GM21367 (cell line): ENCODE measurements at regions not wholly inside any gene's neighbourhood (a gene's known extent, or its start where the extent isn't known, plus 50 kb on each side); places are given as distances from the start of the nearest gene placed in this dataset.
A peak's percentile ranks its signal among the peaks of the same experiment; 100 is the strongest.
"Not testable (repeated sequence)": the region's sequence is repeated elsewhere in the genome, so short reads cannot be mapped to it uniquely, and the experiment has no call there.

Experiments
- ATAC-seq: cut with Tn5 transposase; IDR thresholded peaks from one replicate; pipeline ENCODE4 v1.9.1; 2021; ENCODE audit not compliant: unreplicated experiment

GRCh38 chr1:102178480-102178879 lies 181.8 kb upstream of the OLFM3 start:
- no peak for ATAC-seq

- ATAC-seq = peak; percentile 90
These were observed 177.6 kb upstream of the OLFM3 start for GRCh38 chr1:102174259-102174863.

GRCh38 chr1:102172200-102172599 lies 175.5 kb upstream of the OLFM3 start:
- ATAC-seq = no peak

GRCh38 chr1:102163799-102164198 lies 167.1 kb upstream of the OLFM3 start:
- ATAC-seq = no peak

GRCh38 chr1:102151242-102151641 lies 154.5 kb upstream of the OLFM3 start:
- no peak for ATAC-seq

GRCh38 chr1:102120910-102121309 lies 124.2 kb upstream of the OLFM3 start:
- no peak for ATAC-seq

- no peak for ATAC-seq
These were observed 121.4 kb upstream of the OLFM3 start for GRCh38 chr1:102118150-102118549.

- no peak for ATAC-seq
These were observed 113.9 kb upstream of the OLFM3 start for GRCh38 chr1:102110586-102110985.

- ATAC-seq = not testable (repeated sequence)
These were observed 112.8 kb upstream of the OLFM3 start for GRCh38 chr1:102109493-102109892.

- ATAC-seq = no peak
These were observed 110.7 kb upstream of the OLFM3 start for GRCh38 chr1:102107441-102107840.

GRCh38 chr1:102105931-102106550 lies 109.3 kb upstream of the OLFM3 start:
- no peak for ATAC-seq

- ATAC-seq = no peak
These were observed 106.9 kb upstream of the OLFM3 start for GRCh38 chr1:102103646-102104045.

GRCh38 chr1:102102276-102102780 lies 105.6 kb upstream of the OLFM3 start:
- ATAC-seq = no peak

GRCh38 chr1:102100666-102101065 lies 103.9 kb upstream of the OLFM3 start:
- ATAC-seq = no peak

- ATAC-seq = no peak
These were observed 103.2 kb upstream of the OLFM3 start for GRCh38 chr1:102099916-102100315.

- no peak for ATAC-seq
These were observed 101.8 kb upstream of the OLFM3 start for GRCh38 chr1:102098536-102098935.

- no peak for ATAC-seq
These were observed 101.4 kb upstream of the OLFM3 start for GRCh38 chr1:102098081-102098480.

GRCh38 chr1:102097451-102097850 lies 100.7 kb upstream of the OLFM3 start:
- no peak for ATAC-seq

- ATAC-seq = no peak
These were observed 99.4 kb upstream of the OLFM3 start for GRCh38 chr1:102096162-102096561.

GRCh38 chr1:102089791-102090190 lies 93.1 kb upstream of the OLFM3 start:
- no peak for ATAC-seq

GRCh38 chr1:102085896-102086295 lies 89.2 kb upstream of the OLFM3 start:
- ATAC-seq = no peak

GRCh38 chr1:102084771-102085535 lies 88.2 kb upstream of the OLFM3 start:
- ATAC-seq = no peak
